ENCODE measurements at regions not wholly inside any gene's neighbourhood (a gene's known extent, or its start where the extent isn't known, plus 50 kb on each side); places are given as distances from the start of the nearest gene placed in this dataset.

- Histone ChIP-seq H3K27ac (no peak overlapping the region), H3K4me1 (no peaks in the 10 kb centered on the region), H3K36me3 (no peaks in the 10 kb centered on the region), H3K27me3 (no peaks in the 10 kb centered on the region), H3K9me3 (replicated peaks in 1 of 11) (peaks cover 8 to 23% (median 13%) of the 10 kb centered on the region in 11 experiments; a peak in 20 of 22 replicates), H3K4me3 (no peak overlapping the region), H4K20me1 (no peaks in the 10 kb centered on the region), H3K9ac (no peak overlapping the region), H3K4me2 (no peak overlapping the region)
- TF ChIP-seq Cebpa-rat (IDR thresholded peaks at IDR 0.05), result no peak
These were observed 412.7 kb downstream of the EFNA5 start for GRCh38 chr5:107257885-107258520.

- no peaks in the 10 kb centered on the region for H4K20me1 ChIP-seq
- TF ChIP-seq Cebpa-rat (IDR thresholded peaks at IDR 0.05), result no peak
These were observed 415.9 kb downstream of the EFNA5 start for GRCh38 chr5:107254902-107255234.

DNA sequence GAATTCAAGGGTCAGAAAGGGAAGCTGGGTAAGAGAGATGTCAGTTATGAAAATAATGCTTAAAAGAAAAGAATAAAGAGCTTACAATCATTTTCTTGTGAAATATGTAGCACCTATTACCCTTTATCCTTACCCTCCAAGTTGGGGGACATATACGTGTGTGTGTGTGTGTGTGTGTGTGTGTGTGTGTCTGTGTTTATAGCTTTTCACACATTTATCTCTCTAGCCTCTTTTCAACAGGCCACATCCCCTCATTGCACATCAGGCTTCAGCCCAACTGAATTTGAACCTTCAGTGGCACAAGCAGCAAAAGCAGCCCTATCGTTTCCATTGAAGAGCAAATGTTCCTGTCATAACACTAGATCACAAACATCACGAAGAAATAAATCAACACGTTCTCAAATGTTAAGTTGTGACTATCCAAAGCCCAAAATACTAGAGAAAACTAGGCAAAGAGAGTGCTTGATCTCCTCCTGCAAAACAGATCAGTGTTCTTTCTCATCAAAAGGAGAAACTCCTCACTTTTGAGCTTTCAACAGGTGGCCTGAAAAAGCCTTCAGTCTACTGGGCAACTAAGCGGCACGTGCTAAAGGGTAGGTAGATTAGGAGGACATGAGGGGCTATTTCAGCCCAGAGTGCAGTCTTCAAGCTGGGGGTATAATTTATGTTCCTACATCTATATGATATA lies 416.4 kb downstream of the EFNA5 start:
- no peaks in the 10 kb centered on the region for H3K27me3 ChIP-seq
- H3K4me1 ChIP-seq, result no peaks in the 10 kb centered on the region
- no peak for TF ChIP-seq Cebpa-rat (IDR thresholded peaks at IDR 0.05)
- no peaks in the 10 kb centered on the region for H4K20me1 ChIP-seq
- no peak overlapping the region for H3K4me2 ChIP-seq
- H3K36me3 ChIP-seq, result no peaks in the 10 kb centered on the region
- H3K9ac ChIP-seq, result no peak overlapping the region
- no peak overlapping the region for H3K27ac ChIP-seq
- no peaks in the 10 kb centered on the region for H3K9me3 ChIP-seq (replicated peaks in 1 of 11)
- no peak overlapping the region for H3K4me3 ChIP-seq

More at GRCh38 chr5:107254902-107255234, 415.9 kb downstream of the EFNA5 start:
- Histone ChIP-seq H3K27me3 (no peaks in the 10 kb centered on the region), H3K27ac (no peak overlapping the region), H3K4me1 (no peaks in the 10 kb centered on the region), H3K4me3 (no peak overlapping the region), H3K9me3 (replicated peaks in 1 of 11) (peaks cover 0 to 3% (median 0%) of the 10 kb centered on the region in 11 experiments; a peak in 5 of 22 replicates), H3K9ac (no peak overlapping the region), H3K4me2 (no peak overlapping the region), H3K36me3 (no peaks in the 10 kb centered on the region)

DNA sequence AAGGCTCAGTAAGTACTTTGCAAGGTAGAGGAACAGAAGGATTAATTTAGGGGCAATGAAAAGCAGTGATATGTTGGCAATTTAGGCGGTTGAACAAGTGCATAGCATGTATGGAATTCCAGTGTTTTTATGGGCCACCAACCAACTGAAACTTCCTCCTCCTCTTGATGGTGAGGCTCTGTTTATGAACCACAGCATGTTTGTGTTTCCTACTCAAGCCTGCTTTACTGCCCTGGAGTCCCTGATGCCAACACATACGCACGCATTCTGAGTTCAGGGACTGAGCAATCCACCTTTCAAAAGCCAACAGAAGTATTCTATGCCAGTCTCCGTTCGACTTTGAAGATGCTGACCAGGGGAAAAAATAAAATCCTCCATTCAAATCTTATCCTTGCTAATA lies 417.5 kb downstream of the EFNA5 start:
- no peaks in the 10 kb centered on the region for H3K27me3 ChIP-seq
- no peak overlapping the region for H3K4me2 ChIP-seq
- no peaks in the 10 kb centered on the region for H4K20me1 ChIP-seq
- no peak overlapping the region for H3K27ac ChIP-seq
- no peak overlapping the region for H3K4me3 ChIP-seq
- no peaks in the 10 kb centered on the region for H3K9me3 ChIP-seq (replicated peaks in 1 of 11)
- no peak for TF ChIP-seq Cebpa-rat (IDR thresholded peaks at IDR 0.05)
- H3K4me1 ChIP-seq, result no peaks in the 10 kb centered on the region
- H3K9ac ChIP-seq, result no peak overlapping the region
- H3K36me3 ChIP-seq, result no peaks in the 10 kb centered on the region

- H3K9ac ChIP-seq, result no peak overlapping the region
- no peaks in the 10 kb centered on the region for H3K4me1 ChIP-seq
- H3K4me3 ChIP-seq, result no peak overlapping the region
- H4K20me1 ChIP-seq, result no peaks in the 10 kb centered on the region
- no peak overlapping the region for H3K4me2 ChIP-seq
- no peak for TF ChIP-seq Cebpa-rat (IDR thresholded peaks at IDR 0.05)
- H3K27ac ChIP-seq, result no peak overlapping the region
- H3K27me3 ChIP-seq, result no peaks in the 10 kb centered on the region
- H3K36me3 ChIP-seq, result no peaks in the 10 kb centered on the region
- no peaks in the 10 kb centered on the region for H3K9me3 ChIP-seq (replicated peaks in 1 of 11)
These were observed 419.6 kb downstream of the EFNA5 start for GRCh38 chr5:107251151-107251550.

DNA sequence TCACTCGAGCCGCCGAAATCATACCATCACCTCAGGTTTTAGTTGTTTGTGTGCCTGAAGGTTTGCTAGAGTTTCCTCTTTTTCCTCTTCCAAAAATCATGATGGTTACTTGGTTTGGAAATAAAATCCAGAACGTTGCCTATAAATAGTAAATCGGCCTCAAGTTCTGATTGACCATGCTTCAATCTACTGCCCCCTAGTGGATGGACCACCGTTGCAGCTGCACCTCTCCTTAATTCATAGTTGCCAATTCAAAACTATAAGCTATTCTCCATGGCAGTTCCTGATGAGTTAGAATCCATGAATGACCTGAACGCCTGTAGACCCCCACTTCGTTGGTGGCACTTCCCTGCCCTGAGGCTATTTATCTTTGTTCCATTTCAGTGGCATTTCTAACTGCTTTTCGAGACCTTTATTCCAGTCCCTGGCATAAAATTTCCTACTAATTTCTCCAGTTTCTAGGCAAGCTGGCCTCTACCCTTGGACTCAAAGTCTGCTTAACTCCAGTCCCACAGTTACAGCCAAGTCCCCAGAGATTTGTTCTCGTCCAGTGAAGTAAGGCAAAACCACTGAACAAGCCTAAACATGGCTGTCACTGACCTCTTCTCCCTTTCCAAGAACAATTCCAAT lies 422.6 kb downstream of the EFNA5 start:
- H4K20me1 ChIP-seq, result no peaks in the 10 kb centered on the region
- H3K4me3 ChIP-seq, result no peak overlapping the region
- no peak overlapping the region for H3K4me2 ChIP-seq
- no peak for TF ChIP-seq Cebpa-rat (IDR thresholded peaks at IDR 0.05)
- H3K9me3 ChIP-seq (replicated peaks in 1 of 11), result no peaks in the 10 kb centered on the region
- no peak overlapping the region for H3K27ac ChIP-seq
- no peaks in the 10 kb centered on the region for H3K36me3 ChIP-seq
- H3K9ac ChIP-seq, result no peak overlapping the region
- H3K27me3 ChIP-seq, result no peaks in the 10 kb centered on the region
- no peaks in the 10 kb centered on the region for H3K4me1 ChIP-seq

DNA sequence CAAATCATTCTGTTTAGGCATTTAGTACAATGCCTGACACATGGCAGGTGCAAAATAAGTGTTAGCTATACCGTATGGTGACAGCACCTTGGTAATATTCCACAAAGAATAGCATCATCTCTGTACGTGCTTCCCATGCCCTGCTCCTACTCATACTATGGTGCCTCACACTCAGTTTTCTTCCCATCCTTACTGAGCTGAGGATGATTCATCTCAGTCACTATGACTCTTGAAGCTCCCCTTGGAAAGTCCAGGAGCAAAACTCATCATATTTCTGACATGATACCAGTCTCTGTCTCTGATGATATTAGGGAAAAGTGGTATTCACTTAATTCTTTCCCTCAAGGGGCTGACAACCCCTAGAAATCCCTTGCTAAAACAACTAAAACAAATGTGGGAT lies 423.3 kb downstream of the EFNA5 start:
- H3K4me1 ChIP-seq, result no peaks in the 10 kb centered on the region
- H4K20me1 ChIP-seq, result no peaks in the 10 kb centered on the region
- H3K9me3 ChIP-seq (replicated peaks in 1 of 11), result no peaks in the 10 kb centered on the region
- H3K27me3 ChIP-seq, result no peaks in the 10 kb centered on the region
- no peak overlapping the region for H3K4me3 ChIP-seq
- H3K27ac ChIP-seq, result no peak overlapping the region
- TF ChIP-seq Cebpa-rat (IDR thresholded peaks at IDR 0.05), result no peak
- no peaks in the 10 kb centered on the region for H3K36me3 ChIP-seq
- H3K4me2 ChIP-seq, result no peak overlapping the region
- H3K9ac ChIP-seq, result no peak overlapping the region

- H3K27ac ChIP-seq, result no peak overlapping the region
- H3K27me3 ChIP-seq, result no peaks in the 10 kb centered on the region
- no peaks in the 10 kb centered on the region for H3K9me3 ChIP-seq (replicated peaks in 1 of 11)
- H3K36me3 ChIP-seq, result no peaks in the 10 kb centered on the region
- H4K20me1 ChIP-seq, result no peaks in the 10 kb centered on the region; a peak in 1 of 22 replicates
- no peak overlapping the region for H3K9ac ChIP-seq
- no peak for TF ChIP-seq Cebpa-rat (IDR thresholded peaks at IDR 0.05)
- H3K4me2 ChIP-seq, result no peak overlapping the region
- no peak overlapping the region for H3K4me3 ChIP-seq
- H3K4me1 ChIP-seq, result no peaks in the 10 kb centered on the region
These were observed 427.5 kb downstream of the EFNA5 start for GRCh38 chr5:107243220-107243579.

DNA sequence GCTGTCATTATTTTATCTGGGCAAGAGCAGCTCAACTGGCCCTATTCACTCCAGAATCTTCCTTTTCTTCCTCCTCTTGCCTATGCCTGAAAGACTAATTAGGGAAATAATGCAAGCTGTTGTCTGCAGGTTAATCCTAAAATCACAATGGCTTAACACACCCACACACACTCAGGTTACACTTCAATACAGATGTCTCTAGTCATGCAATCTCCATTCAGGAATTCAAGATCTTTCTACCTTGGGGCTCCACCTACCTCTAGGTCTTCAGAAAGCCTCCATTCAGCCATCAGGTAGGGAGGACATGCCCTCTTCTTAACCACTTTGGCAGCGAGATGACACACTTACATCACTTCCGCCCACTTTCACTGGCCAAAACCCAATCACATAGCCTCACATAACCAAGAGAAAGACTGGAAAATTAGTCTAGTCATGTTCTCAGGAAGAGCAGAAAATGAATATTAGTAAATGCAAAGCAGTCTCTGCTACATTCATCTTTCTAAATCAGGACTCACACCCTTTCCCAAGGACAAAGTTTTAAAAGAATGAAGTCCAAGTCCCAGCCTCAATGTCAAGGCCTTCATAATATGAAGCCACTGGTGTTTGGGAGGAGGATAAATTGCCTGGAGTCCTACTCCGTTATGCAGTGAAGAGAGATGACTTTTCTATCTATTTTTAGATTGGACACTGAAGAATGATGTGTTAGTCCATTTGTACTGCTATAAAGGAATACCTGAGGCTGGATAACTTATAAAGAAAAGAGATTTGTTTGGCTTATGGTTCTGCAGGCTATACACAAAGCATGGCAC lies 428.1 kb downstream of the EFNA5 start:
- Histone ChIP-seq H3K4me3 (no peak overlapping the region), H4K20me1 (no peaks in the 10 kb centered on the region; a peak in 1 of 22 replicates), H3K4me1 (no peaks in the 10 kb centered on the region)

More for the DNA sequence above, 428.1 kb downstream of the EFNA5 start:
- Histone ChIP-seq H3K27ac (no peak overlapping the region), H3K9ac (no peak overlapping the region), H3K4me2 (no peak overlapping the region), H3K27me3 (no peaks in the 10 kb centered on the region), H3K9me3 (replicated peaks in 1 of 11) (no peaks in the 10 kb centered on the region), H3K36me3 (no peaks in the 10 kb centered on the region)
- no peak for TF ChIP-seq Cebpa-rat (IDR thresholded peaks at IDR 0.05)
